ENCODE measurements at regions not wholly inside any gene's neighbourhood (a gene's known extent, or its start where the extent isn't known, plus 50 kb on each side); places are given as distances from the start of the nearest gene placed in this dataset.
"Not testable (repeated sequence)": the region's sequence is repeated elsewhere in the genome, so short reads cannot be mapped to it uniquely, and the experiment has no call there.

DNA sequence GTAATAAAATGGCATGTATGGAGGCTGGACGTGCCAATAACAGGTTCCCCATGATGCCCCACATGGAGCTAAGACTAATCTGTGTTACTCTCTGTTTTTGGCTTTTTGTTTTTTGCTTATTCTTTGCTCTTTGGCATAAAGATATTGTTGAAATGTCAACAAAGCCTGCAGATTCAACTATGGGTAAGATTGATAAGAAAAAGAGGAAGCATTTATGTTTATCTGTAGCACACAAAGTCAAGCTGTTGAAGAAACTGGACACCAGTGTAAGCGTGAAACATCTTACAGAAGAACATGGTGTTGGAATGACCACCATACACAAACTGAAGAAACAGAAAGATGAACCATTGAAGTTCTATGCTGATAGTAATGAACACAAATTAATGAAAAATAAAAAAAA, 402.7 kb downstream of the LTN1 start:
- DNase-seq (ENCODE audit: low read depth): no peak

DNA sequence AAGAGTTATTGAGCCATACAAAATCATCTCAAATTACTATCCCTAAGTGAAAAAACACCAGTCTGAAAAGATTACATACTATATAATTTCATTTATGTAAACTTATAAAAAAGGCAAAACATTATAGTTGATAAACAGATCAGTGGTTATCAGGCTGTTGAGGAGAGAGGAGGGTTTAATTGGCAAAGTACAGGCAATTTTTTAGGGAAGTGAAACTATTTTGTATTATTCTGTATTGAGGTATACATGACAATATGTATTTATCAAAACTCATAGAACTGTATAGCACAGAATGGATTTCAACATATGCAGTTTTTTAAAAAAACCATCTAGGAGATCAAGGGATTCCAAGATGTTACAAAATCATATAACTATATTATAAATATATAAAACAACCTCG, 403.7 kb downstream of the LTN1 start:
- DNase-seq (ENCODE audit: low read depth): no peak

- no peak for DNase-seq (ENCODE audit: low read depth)
These were observed 404.9 kb downstream of the LTN1 start for GRCh38 chr21:28587748-28588147.

GRCh38 chr21:28581976-28582375, 410.7 kb downstream of the LTN1 start:
- DNase-seq (ENCODE audit: low read depth): no peak

- not testable (repeated sequence) for DNase-seq (ENCODE audit: low read depth)
These were observed 411.4 kb downstream of the LTN1 start for GRCh38 chr21:28581311-28581731.

GRCh38 chr21:28580585-28580984, 412.1 kb downstream of the LTN1 start:
- no peak for DNase-seq (ENCODE audit: low read depth)

- DNase-seq (ENCODE audit: low read depth): no peak
These were observed 412.6 kb downstream of the LTN1 start for GRCh38 chr21:28579986-28580550.

DNA sequence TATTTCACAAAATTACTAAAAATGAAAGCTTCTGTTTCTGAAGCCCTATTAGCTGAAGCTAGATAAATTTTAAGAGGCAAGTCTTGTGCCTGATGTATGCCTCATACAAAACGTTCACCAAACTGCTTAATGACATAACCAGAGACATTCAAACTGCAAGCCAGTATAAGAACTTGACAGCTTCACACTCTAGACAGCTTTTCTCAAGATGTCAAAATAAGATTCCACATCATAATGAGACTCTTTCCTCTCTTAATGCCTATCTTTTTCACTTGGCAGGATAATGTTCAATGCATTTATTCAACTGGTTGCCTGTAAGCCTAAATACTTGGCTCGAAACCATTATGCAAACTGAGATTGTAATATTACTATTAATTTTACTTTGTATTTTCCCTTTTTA, 424.0 kb downstream of the LTN1 start:
- no peak for DNase-seq (ENCODE audit: low read depth)

GRCh38 chr21:28563933-28564332, 428.7 kb downstream of the LTN1 start:
- DNase-seq (ENCODE audit: low read depth): not testable (repeated sequence)

DNA sequence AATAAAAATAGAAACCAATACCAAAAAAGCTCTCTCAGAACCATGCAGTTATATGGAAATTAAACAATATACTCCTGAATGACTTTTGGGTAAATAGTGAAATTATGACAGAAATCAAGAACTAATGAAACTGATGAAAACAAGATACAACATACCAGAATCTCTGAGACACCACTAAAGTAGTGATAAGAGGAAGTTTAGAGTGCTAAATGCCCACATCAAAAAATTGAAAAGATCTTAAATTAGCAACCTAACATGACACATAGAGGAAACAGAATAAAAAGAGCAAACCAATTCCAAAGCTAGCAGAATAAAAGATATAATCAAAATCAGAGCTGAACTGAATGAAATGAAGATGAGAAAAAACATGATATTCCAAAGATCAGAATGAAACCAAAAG, 430.9 kb downstream of the LTN1 start:
- no peak for DNase-seq (ENCODE audit: low read depth)

- no peak for DNase-seq (ENCODE audit: low read depth)
These were observed 437.8 kb downstream of the LTN1 start for GRCh38 chr21:28554660-28555475.

DNA sequence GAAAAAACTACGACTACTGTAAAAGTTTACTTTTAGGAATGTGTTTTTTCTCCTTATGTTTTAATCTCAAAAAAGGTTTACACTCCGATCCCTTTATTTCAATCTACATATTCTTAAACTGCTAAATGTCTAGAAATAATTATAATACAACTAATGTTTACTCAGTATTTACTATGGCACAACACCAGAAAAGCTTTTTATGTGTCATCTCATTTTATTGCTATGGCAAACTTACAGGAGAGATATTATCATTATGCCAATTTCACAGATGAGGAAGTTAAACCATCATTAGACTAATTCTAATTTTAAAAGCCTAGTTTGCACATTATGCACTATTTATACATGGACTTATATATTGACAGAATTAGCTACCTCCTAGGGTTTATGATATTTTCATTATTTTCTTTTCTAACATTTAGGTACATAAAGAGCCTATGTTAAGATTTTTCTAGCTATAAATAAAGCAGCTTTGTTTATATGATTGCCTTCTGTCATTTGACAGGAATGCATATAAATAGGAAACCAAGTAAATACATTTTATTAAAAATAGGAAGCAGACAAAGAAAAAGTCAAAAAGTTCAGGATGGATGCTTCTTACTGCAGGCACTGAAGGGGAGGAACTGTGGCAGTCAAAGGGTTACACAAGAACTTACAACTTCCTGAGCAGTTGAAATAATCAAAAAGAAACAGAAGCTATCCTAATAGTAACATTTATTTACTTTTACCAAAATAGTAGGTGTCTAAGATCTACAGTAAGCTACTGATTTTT, 442.4 kb downstream of the LTN1 start:
- no peak for DNase-seq (ENCODE audit: low read depth)

DNA sequence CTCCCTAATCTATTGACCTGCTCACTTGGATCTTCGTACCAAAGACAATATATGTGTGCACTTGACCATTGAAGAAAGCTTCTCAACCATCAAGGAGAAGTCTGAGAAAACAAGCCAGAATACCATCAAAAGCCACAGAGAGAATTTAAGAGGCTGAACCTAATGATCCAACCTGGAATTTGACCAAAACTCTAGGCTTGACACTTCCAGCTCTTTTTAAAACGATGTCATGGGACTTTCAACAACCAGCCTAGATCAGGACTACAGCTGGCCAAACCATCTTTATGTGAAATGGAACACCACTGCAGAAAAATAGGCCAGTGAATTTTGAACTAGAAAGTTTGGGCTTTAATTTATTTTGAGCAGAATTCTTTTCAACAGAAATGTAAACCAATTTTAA, 444.4 kb downstream of the LTN1 start:
- DNase-seq (ENCODE audit: low read depth): no peak

DNA sequence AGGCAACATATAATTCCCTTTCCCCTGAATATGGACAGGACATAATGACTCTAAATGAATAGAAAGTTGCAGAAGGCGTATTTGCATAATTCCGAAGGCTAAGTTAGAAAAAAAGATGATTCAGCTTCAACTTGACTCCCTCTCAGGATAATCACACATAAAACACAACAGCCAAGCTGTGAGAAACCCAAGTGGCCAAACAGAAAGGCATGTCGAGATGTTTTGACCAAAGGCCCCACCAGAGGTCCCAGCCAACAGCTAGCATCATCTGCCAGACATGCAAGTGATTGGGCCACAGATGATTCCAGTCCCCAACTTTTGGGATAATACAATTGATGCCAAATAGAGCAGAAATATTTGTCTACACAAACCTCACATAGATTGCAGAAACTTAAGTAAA, 444.9 kb downstream of the LTN1 start:
- DNase-seq (ENCODE audit: low read depth): no peak

DNA sequence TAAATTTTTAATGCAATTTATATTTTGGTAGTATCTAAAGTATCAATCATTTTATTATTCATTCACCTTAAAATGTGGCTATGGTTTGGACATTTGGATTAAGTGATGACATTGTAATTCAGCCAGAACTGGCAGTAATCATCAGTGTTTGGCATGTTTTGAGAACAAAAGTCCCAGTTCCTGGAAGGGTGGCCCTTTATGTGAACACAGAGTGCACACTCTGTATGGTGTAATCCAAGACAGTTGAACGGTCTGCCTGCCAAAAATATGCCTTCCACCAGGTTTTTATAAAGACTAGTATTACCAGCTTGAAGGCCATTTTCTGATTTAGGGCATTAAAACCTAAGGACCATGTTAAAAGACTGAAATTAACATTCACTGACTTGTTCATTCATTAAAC, 448.7 kb downstream of the LTN1 start:
- no peak for DNase-seq (ENCODE audit: low read depth)

GRCh38 chr21:28541371-28542112, 451.1 kb downstream of the LTN1 start:
- no peak for DNase-seq (ENCODE audit: low read depth)

- no peak for DNase-seq (ENCODE audit: low read depth)
These were observed 452.2 kb downstream of the LTN1 start for GRCh38 chr21:28540514-28540913.

DNA sequence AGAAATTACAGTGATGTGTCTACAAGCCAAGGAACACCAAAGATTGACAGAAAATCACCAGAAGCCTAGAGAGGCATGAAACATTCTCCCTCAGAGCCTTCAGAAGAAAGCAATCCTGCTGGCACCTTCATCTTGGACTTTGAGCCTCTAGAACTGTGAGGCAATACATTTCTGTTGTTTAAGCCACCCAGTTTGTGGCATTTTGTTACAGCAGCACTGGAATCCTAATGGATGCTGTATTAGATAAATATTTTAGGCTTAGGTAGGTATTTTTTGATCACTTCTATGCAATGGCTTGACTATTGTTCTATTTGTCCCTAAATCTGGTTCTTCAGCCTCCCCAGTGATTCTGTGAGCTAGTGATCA, 453.1 kb downstream of the LTN1 start:
- DNase-seq (ENCODE audit: low read depth): no peak

- DNase-seq (ENCODE audit: low read depth): no peak
These were observed 453.6 kb downstream of the LTN1 start for GRCh38 chr21:28538987-28539622.

DNA sequence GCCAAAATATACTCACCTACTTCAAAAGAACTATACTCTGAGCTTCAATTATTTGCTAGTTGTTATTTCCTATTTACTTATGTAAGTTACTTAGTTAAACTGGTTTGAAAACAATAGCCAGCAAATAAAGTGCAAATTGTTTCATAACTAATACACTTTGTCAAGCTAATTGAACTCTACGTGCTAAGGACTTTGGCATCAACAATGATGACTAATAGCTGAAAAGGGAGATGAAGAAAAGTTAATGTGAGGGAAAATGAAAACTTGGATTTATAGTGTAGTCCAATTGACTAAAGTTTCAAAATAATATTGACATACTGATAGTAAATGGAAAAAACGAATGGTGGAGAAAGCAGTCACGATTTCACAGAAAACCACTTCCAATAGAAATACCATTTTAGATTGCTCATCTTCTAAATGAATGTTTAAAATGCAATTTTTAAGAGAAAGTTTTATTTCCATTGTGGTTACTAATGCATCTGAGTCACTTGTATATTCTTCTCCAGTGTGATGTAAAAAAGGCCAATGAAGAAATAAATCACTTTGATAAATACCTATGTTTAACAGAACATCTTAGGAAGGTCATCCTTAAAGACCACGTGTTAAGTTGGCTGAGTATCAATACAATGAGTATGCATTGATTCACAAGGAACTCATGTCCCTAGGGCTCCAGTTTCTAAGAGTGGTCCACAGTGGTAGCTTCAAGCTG, 455.2 kb downstream of the LTN1 start:
- DNase-seq (ENCODE audit: low read depth): no peak

- DNase-seq (ENCODE audit: low read depth): no peak
These were observed 460.2 kb downstream of the LTN1 start for GRCh38 chr21:28532446-28532845.

Measured in activated T-helper 1 cell treated with Interleukin-2 at 50 U/mL for 16 hours (primary cell).